Caco-2 (cell line): ENCODE measurements at regions not wholly inside any gene's neighbourhood (a gene's known extent, or its start where the extent isn't known, plus 50 kb on each side); places are given as distances from the start of the nearest gene placed in this dataset.

Experiments
- BruUV-seq: library from RNA; stranded (reverse); fragments of 400-500 nt; replicated peaks from 2 replicates; lab custom pipeline; 2021; lab: Mats Ljungman, UMichigan
- CTCF ChIA-PET: fragments of 300-600 bp; sonication (Branson Sonifier 250); formaldehyde crosslinking; loops from one replicate; lab custom pipeline; 2022; ENCODE audit warnings: antibody characterized with exemption; lab: Charles Lee
- POLR2A ChIA-PET: fragments of 300-600 bp; sonication (Branson Sonifier 250); formaldehyde crosslinking; loops from one replicate; lab custom pipeline; 2022; ENCODE audit warnings: antibody characterized with exemption; lab: Charles Lee
- DNase-seq, 2 experiments: peaks; one replicate each; pipeline versions ENCODE4 v3.0.0 to v3.0.0-alpha.2; 2020 to 2022
- H3K27me3 ChIP-seq: replicated peaks from 2 replicates; pipeline ENCODE4 v1.6.0; 2011; ENCODE audit warnings: low read length; ENCODE audit not compliant: control insufficient read depth, insufficient read depth
- H3K36me3 ChIP-seq: 2 replicates; pipeline ENCODE4 v1.5.1; 2011; ENCODE audit warnings: low read length; ENCODE audit not compliant: control insufficient read depth, insufficient read depth
- H3K4me1 ChIP-seq: fragments of 250-450 bp; sonication (Bioruptor Pico); 2 replicates; pipeline ENCODE4 v1.5.1; 2020; ENCODE audit warnings: mild to moderate bottlenecking
- H3K4me3 ChIP-seq: 2 replicates; pipeline ENCODE4 v1.5.1; 2011; ENCODE audit warnings: low read depth, mild to moderate bottlenecking, control low read depth, low read length
- H3K9me3 ChIP-seq: fragments of 250-450 bp; sonication (Bioruptor Pico); 2 replicates; pipeline ENCODE4 v1.5.1; 2020; ENCODE audit warnings: mild to moderate bottlenecking, moderate library complexity
- H3K27ac Mint-ChIP-seq: one replicate; pipeline ENCODE4 v1.8.0; 2022; ENCODE audit warnings: mixed read lengths; ENCODE audit not compliant: unreplicated experiment
- H3K27me3 Mint-ChIP-seq: one replicate; pipeline ENCODE4 v1.8.0; 2022; ENCODE audit warnings: mixed read lengths; ENCODE audit not compliant: insufficient read depth, unreplicated experiment
- H3K36me3 Mint-ChIP-seq: one replicate; pipeline ENCODE4 v1.8.0; 2022; ENCODE audit warnings: mild to moderate bottlenecking, mixed read lengths; ENCODE audit not compliant: insufficient read depth, unreplicated experiment
- H3K4me1 Mint-ChIP-seq: one replicate; pipeline ENCODE4 v1.8.0; 2022; ENCODE audit warnings: low read depth, mixed read lengths; ENCODE audit not compliant: unreplicated experiment
- H3K4me3 Mint-ChIP-seq: one replicate; pipeline ENCODE4 v1.8.0; 2022; ENCODE audit warnings: mild to moderate bottlenecking, moderate library complexity, mixed read lengths; ENCODE audit not compliant: unreplicated experiment
- H3K9me3 Mint-ChIP-seq: one replicate; pipeline ENCODE4 v1.8.0; 2022; ENCODE audit warnings: mixed read lengths; ENCODE audit not compliant: unreplicated experiment
- intact Hi-C: fragments of 100-400 bp; cut with micrococcal nuclease; formaldehyde crosslinking; loops from one replicate; pipeline ENCODE4 v1.10.0; 2022; ENCODE audit not compliant: unreplicated experiment
- TF ChIP-seq, protein P1 (sequence below), 2 experiments: fragments of 200-600 bp in 1 of 2; IDR thresholded peaks; 1 replicate in 1 of 2; 2 replicates in 1 of 2; pipeline versions ENCODE4 v1.5.1 to v1.8.0; 2011 to 2022; ENCODE audit warnings: antibody characterized with exemption in 1 of 2, control low read depth in 1 of 2, inconsistent platforms in 1 of 2, low read depth in 1 of 2, low read length in 1 of 2, mild to moderate bottlenecking in 1 of 2, moderate library complexity in 1 of 2; ENCODE audit not compliant: insufficient read depth in 1 of 2, severe bottlenecking in 1 of 2, unreplicated experiment in 1 of 2

DNA sequence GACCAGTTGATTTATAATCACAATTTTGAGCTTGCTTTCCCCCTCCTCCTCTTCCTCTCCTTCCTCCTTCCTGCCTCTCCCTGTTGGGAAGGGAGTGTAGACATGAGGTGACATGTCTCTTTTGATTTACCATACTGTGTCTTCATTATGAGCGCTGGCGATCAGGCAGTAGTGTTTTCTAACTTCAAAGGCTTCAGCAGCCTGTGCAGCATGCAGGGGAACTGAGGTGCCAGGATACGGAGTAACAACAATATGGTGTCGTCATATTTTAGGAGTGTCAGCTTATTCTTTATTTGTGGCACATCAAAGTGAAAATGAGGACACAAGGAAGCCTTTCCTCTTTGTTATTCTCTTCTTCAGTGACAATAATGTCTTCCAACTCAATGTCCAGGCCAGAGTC, 864.2 kb downstream of the SLC4A3 start:
- Mint-ChIP-seq H3K27ac (no peak overlapping the region), H3K36me3 (no peaks in the 10 kb centered on the region), H3K27me3 (peaks cover 25% of the 10 kb centered on the region), H3K9me3 (no peaks in the 10 kb centered on the region), H3K4me3 (no peak overlapping the region), H3K4me1 (no peaks in the 10 kb centered on the region)
- no TSS peak for BruUV-seq
- no peak overlapping the region for H3K4me3 ChIP-seq
- TF ChIP-seq, protein P1, sequence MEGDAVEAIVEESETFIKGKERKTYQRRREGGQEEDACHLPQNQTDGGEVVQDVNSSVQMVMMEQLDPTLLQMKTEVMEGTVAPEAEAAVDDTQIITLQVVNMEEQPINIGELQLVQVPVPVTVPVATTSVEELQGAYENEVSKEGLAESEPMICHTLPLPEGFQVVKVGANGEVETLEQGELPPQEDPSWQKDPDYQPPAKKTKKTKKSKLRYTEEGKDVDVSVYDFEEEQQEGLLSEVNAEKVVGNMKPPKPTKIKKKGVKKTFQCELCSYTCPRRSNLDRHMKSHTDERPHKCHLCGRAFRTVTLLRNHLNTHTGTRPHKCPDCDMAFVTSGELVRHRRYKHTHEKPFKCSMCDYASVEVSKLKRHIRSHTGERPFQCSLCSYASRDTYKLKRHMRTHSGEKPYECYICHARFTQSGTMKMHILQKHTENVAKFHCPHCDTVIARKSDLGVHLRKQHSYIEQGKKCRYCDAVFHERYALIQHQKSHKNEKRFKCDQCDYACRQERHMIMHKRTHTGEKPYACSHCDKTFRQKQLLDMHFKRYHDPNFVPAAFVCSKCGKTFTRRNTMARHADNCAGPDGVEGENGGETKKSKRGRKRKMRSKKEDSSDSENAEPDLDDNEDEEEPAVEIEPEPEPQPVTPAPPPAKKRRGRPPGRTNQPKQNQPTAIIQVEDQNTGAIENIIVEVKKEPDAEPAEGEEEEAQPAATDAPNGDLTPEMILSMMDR (IDR thresholded peaks at IDR 0.05; ENCODE audit: insufficient read depth in 1 of 2, low read depth in 1 of 2, low read length in 1 of 2, severe bottlenecking in 1 of 2, unreplicated experiment in 1 of 2): no peak
- intact Hi-C loops: no loop called here
- ChIA-PET POLR2A (no interaction called here), CTCF (no interaction called here)
- H3K9me3 ChIP-seq: no peaks in the 10 kb centered on the region
- no peaks in the 10 kb centered on the region for H3K36me3 ChIP-seq
- H3K4me1 ChIP-seq: no peaks in the 10 kb centered on the region
- no peaks in the 10 kb centered on the region; the same call in 1 of the 2 replicates for H3K27me3 ChIP-seq
- no peak for DNase-seq

DNA sequence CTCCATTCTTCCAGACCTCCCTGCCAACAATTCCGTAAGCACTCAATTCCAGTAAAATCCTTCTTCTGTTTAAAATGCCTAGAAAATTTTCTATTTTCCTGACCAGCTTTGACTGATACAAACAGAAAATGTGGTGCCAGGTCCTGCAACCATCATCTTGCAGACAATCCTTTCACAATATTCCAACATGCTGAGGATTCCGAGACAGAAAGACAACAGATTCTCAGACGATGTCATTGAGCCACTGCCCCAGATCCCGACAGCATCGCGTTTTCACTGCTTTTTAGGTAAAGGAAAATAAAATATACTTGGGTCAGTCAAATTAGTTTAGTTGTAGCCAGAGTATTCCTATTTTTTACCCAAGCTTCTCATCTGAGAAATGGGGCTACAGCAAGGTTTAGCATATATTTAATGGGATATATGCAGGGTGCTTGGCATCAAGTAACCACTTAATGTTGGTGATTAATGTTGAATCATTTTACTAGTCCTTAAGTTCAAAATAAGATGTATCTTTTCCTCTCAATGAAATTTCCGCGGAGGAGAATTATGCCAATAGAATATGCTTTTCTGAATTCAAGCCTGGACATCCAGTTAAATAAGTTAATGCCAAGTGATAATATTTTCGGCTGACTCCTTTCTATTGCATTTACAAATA, 866.6 kb downstream of the SLC4A3 start:
- H3K36me3 ChIP-seq: no peaks in the 10 kb centered on the region
- BruUV-seq: no TSS peak
- no peak overlapping the region for H3K27ac Mint-ChIP-seq
- H3K27me3 ChIP-seq: no peaks in the 10 kb centered on the region; the same call in 1 of the 2 replicates
- no peaks in the 10 kb centered on the region for H3K9me3 ChIP-seq
- H3K27me3 Mint-ChIP-seq: peaks cover 15% of the 10 kb centered on the region
- no peaks in the 10 kb centered on the region for H3K4me1 ChIP-seq
- H3K4me1 Mint-ChIP-seq: no peaks in the 10 kb centered on the region
- no peak for DNase-seq
- intact Hi-C loops: no loop called here
- ChIA-PET POLR2A (no interaction called here), CTCF (no interaction called here)
- H3K4me3 ChIP-seq: no peak overlapping the region
- no peaks in the 10 kb centered on the region for H3K36me3 Mint-ChIP-seq
- no peaks in the 10 kb centered on the region for H3K9me3 Mint-ChIP-seq
- TF ChIP-seq, protein P1 (IDR thresholded peaks at IDR 0.05; ENCODE audit: insufficient read depth in 1 of 2, low read depth in 1 of 2, low read length in 1 of 2, severe bottlenecking in 1 of 2, unreplicated experiment in 1 of 2): no peak
- H3K4me3 Mint-ChIP-seq: no peak overlapping the region

DNA sequence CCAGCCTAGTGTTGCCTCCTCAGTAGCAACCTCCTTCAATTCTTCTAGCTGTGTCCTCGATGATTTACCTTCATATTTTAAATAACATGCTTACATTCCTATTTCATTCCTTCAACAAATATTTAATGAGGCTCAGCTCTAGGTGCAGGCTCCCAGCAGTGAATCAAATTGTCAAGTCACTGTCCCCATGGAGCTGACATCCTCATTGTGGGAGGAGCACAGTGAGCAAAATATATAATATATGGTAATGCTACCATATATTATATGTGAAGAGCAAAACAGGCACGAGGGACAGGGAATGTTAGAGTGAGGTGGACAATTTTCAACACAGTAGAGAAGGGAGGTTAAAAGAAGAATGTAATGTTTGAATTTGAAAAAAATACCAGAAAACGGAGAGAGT, 869.1 kb downstream of the SLC4A3 start:
- Mint-ChIP-seq H3K27ac (no peak overlapping the region), H3K4me3 (no peak overlapping the region), H3K9me3 (no peaks in the 10 kb centered on the region), H3K36me3 (no peaks in the 10 kb centered on the region), H3K4me1 (no peaks in the 10 kb centered on the region), H3K27me3 (peaks cover 11% of the 10 kb centered on the region)
- Histone ChIP-seq H3K36me3 (no peaks in the 10 kb centered on the region), H3K27me3 (no peaks in the 10 kb centered on the region), H3K4me3 (no peak overlapping the region), H3K9me3 (no peaks in the 10 kb centered on the region), H3K4me1 (no peaks in the 10 kb centered on the region)
- BruUV-seq: no TSS peak
- DNase-seq: no peak
- intact Hi-C loops: no loop called here
- TF ChIP-seq, protein P1 (IDR thresholded peaks at IDR 0.05; ENCODE audit: insufficient read depth in 1 of 2, low read depth in 1 of 2, low read length in 1 of 2, severe bottlenecking in 1 of 2, unreplicated experiment in 1 of 2): no peak
- ChIA-PET POLR2A (no interaction called here), CTCF (no interaction called here)
